ENCODE measurements at regions not wholly inside any gene's neighbourhood (a gene's known extent, or its start where the extent isn't known, plus 50 kb on each side); places are given as distances from the start of the nearest gene placed in this dataset.

DNA sequence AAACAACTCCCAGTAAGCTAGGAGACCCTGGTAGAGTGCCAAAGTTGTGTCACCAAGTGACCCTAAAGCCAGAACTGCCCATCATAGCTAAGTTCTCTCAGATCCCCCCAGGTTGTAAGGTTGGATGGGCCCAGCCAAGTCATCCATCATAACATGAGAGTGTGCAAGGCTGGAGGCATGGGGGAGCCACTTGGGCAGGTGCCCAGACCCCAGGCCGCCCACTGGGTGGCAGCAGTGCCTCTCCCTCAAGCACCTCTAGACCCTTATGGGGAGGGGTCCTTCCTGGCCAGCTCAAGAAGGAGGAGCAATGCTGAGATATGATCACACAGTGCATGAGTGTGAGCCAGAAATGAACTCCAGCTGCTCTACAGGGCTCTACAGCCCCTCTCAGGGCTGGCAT lies 154.5 kb downstream of the MYLK4 start:
- TF ChIP-seq CTCF (IDR thresholded peaks at IDR 0.05), result no peak
- TF ChIP-seq POLR2A (IDR thresholded peaks at IDR 0.05), result no peak
- no peak for TF ChIP-seq POLR2AphosphoS5 (IDR thresholded peaks at IDR 0.05)
- no peak for TF ChIP-seq EP300 (IDR thresholded peaks at IDR 0.05)
